GM10266 (cell line): ENCODE measurements at regions not wholly inside any gene's neighbourhood (a gene's known extent, or its start where the extent isn't known, plus 50 kb on each side); places are given as distances from the start of the nearest gene placed in this dataset.
"Not testable (repeated sequence)": the region's sequence is repeated elsewhere in the genome, so short reads cannot be mapped to it uniquely, and the experiment has no call there.

Source experiments
- DNase-seq: peaks from one replicate; pipeline ENCODE4 v3.0.0; 2012; ENCODE audit errors: extremely low spot score
- CTCF ChIP-seq: IDR thresholded peaks from 2 replicates; pipeline ENCODE4 v1.5.1; 2012; ENCODE audit warnings: mild to moderate bottlenecking, low read depth; ENCODE audit not compliant: control insufficient read depth, insufficient read depth; ENCODE audit errors: missing control alignments

- no peak for DNase-seq
- TF ChIP-seq CTCF, result no peak
Measured at GRCh38 chr6:28607990-28608389, 82.3 kb downstream of the GPX5 start.

GRCh38 chr6:28609672-28610071 lies 84.0 kb downstream of the GPX5 start:
- TF ChIP-seq CTCF, result no peak
- no peak for DNase-seq

GRCh38 chr6:28615616-28615954 lies 89.9 kb downstream of the GPX5 start:
- TF ChIP-seq CTCF, result no peak
- DNase-seq, result no peak

- DNase-seq, result no peak
- TF ChIP-seq CTCF, result no peak
Measured at GRCh38 chr6:28615955-28616747, 90.5 kb downstream of the GPX5 start.

DNA sequence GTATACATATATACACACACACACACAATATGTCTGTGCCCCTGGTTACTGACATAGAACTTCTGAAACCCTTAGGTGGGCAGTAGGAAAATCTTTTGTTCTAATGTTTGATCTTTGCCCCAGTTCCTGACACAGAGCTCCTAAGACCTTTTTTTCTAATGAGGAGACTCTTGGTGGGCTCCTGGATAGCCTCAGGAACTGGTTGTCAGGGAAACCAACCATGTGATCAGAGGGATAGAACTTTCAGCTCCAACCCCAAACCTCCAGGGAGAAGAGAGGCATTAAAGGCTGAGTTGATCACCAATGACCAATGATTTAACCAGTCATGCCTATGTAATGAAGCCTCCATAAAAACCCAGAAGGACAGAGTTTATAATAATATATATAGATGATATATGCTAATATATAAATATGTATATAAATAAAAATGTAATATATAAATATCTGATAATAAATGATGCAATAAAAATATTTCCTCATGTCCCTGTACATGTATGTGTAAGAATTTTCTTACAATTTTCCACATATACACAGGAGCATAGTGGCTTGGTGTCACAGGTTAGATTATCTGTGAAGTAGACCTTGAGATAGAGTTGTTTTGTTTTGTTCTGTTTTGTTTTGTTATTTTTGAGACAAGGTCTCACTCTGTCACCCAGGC lies 93.3 kb downstream of the GPX5 start:
- DNase-seq, result no peak
- no peak for TF ChIP-seq CTCF

- DNase-seq, result not testable (repeated sequence)
Measured at GRCh38 chr6:28621268-28621667, 95.6 kb downstream of the GPX5 start.

- DNase-seq, result not testable (repeated sequence)
Measured at GRCh38 chr6:28623242-28623641, 97.6 kb downstream of the GPX5 start.

DNA sequence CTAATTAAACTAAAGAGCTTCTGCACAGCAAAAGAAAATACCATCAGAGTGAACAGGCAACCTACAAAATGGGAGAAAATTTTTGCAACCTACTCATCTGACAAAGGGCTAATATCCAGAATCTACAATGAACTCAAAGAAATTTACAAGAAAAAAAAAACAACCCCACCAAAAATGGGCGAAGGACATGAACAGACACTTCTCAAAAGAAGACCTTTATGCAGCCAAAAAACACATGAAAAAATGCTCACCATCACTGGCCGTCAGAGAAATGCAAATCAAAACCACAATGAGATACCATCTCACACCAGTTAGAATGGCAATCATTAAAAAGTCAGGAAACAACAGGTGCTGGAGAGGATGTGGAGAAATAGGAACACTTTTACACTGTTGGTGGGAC lies 100.7 kb downstream of the GPX5 start:
- not testable (repeated sequence) for DNase-seq

GRCh38 chr6:28632326-28632851 lies 106.7 kb downstream of the GPX5 start:
- TF ChIP-seq CTCF, result no peak
- no peak for DNase-seq
